D721Med (cell line): ENCODE measurements at regions not wholly inside any gene's neighbourhood (a gene's known extent, or its start where the extent isn't known, plus 50 kb on each side); places are given as distances from the start of the nearest gene placed in this dataset.
"Not testable (repeated sequence)": the region's sequence is repeated elsewhere in the genome, so short reads cannot be mapped to it uniquely, and the experiment has no call there.

Source experiments
- DNase-seq: peaks from one replicate; pipeline ENCODE4 v3.0.0; 2011; ENCODE audit warnings: low spot score; ENCODE audit not compliant: insufficient read length
- FAIRE-seq: peaks from 2 replicates; lab custom pipeline; 2011; peaks lifted over from hg19 to GRCh38; lab: Jason Lieb, UNC
- TF ChIP-seq, protein P1 (sequence below): IDR thresholded peaks from 2 replicates; pipeline ENCODE4 v1.5.1; 2012; ENCODE audit warnings: mild to moderate bottlenecking, control low read depth; ENCODE audit not compliant: insufficient read depth; ENCODE audit errors: missing control alignments

DNA sequence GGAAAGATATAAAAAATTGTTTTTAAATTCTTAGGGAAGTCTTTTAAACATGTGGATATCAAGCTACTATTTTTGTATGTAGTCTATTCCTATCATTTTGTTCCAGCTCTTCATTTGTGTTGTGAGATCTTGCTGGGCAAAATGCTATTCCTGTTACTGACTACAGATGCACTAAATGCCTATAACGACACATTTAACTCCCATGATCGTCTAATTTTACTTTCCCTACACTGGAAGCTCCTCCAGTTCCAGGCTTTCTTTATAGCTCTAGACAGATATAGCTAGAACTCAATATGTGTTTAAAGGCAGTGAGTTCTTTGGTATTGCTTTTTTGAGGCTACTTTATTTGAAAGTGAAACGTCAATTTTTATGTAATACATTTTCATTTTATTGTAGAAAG lies 971.5 kb upstream of the CITED2 start:
- DNase-seq (no peak), FAIRE-seq (no peak)
- TF ChIP-seq, protein P1, sequence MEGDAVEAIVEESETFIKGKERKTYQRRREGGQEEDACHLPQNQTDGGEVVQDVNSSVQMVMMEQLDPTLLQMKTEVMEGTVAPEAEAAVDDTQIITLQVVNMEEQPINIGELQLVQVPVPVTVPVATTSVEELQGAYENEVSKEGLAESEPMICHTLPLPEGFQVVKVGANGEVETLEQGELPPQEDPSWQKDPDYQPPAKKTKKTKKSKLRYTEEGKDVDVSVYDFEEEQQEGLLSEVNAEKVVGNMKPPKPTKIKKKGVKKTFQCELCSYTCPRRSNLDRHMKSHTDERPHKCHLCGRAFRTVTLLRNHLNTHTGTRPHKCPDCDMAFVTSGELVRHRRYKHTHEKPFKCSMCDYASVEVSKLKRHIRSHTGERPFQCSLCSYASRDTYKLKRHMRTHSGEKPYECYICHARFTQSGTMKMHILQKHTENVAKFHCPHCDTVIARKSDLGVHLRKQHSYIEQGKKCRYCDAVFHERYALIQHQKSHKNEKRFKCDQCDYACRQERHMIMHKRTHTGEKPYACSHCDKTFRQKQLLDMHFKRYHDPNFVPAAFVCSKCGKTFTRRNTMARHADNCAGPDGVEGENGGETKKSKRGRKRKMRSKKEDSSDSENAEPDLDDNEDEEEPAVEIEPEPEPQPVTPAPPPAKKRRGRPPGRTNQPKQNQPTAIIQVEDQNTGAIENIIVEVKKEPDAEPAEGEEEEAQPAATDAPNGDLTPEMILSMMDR = no peak

DNA sequence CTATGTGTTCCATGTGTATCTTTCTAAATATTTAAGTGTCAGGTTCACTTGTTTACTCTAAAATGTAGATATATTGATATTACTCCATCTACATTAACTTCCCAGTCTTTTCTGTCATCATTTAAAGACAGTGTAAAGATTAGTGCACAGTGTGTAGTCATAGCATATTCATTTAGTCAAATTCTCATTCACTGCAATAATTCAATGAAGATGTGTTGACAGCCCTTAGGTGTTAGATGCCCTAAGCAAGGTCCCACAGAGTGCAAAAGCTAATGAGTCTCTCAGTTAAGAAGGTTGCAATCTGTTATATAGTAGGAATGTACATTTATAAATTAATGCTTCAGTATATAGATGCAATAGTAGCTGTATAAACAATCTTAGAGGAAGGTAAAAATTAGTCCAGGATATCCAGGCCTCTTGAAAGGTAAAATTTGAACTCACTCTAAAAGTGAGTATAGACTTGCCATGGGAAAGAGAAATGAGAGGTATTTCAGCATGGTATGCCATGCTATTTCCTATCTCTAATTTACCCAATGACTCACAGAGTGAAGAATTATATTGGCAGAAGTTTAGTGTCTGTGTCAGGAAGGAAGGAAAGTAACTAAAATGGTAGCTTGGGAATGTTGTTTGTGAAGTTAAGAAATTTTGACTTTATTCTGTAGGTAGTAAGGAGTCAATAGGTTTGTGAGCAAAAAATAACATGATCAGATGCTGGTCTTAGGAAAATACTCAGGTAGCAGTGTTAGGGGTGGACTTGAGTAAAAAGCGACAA lies 969.9 kb upstream of the CITED2 start:
- DNase-seq = no peak
- TF ChIP-seq, protein P1 = no peak
- peak; percentile 16 for FAIRE-seq

GRCh38 chr6:140343128-140343527 lies 968.7 kb upstream of the CITED2 start:
- TF ChIP-seq, protein P1 = no peak
- FAIRE-seq = no peak
- no peak for DNase-seq

- DNase-seq = no peak
Measured at GRCh38 chr6:140341272-140341671, 966.8 kb upstream of the CITED2 start.

DNA sequence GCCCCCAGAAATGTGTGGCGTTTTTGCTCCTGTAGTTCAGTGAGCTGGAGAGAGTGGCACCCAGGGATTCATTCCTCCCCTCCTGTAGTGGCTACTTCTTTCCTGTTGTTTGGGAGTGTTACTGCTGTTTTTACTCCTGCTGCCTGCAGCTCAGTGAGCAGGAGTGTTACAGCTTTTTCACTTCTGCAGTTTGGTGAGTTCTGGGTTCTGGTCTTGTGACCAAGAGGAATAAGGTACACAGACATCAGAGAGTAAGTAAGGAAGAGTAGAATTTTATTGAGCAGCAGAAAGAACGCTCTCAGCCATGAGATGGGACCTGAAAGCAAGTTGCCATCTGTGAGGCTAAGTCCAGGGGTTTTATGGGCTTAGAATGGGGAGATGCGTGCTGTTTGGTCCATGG lies 966.3 kb upstream of the CITED2 start:
- DNase-seq (no peak), FAIRE-seq (no peak)
- TF ChIP-seq, protein P1 = no peak

More at GRCh38 chr6:140341272-140341671, 966.8 kb upstream of the CITED2 start:
- TF ChIP-seq, protein P1 = no peak
- no peak for FAIRE-seq

DNA sequence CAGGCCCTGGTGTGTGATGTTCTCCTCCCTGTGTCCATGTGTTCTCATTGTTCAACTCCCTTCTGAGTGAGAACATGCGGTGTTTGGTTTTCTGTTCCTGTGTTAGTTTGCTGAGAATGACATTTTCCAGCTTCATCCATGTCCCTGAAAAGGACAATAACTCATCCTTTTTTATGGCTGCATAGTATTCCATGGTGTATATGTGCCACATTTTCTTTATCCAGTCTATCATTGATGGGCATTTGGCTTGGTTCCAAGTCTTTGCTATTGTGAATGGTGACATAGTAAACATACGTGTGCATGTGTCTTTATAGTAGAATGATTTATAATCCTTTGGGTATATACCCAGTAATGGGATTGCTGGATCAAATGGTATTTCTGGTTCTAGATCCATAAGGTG lies 964.6 kb upstream of the CITED2 start:
- FAIRE-seq = not testable (repeated sequence)

DNA sequence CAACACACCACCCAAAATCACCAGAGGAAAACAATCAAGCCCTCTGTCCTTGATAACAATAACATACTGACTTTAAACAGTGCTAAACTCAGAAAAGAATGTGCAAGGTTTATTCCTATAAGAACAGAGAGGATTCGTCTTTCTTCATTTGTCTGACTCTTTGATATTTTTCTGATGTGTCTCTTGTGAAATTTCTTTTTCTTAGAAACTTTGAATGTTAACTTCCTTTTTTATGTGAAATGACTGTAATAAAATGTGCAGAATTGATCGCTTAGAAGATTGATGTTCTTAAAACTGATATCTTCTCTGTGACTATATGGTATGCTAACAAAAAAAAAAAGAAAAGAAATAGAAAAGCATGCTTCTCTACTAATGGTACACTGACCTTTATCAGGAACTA lies 947.4 kb upstream of the CITED2 start:
- FAIRE-seq (no peak), DNase-seq (no peak)
- TF ChIP-seq, protein P1 = no peak

More for the DNA sequence above, 964.6 kb upstream of the CITED2 start:
- DNase-seq = not testable (repeated sequence)
